Activated B cell treated with CpG ODN at 0.5 μM for 24 hours (primary cell): ENCODE measurements at regions not wholly inside any gene's neighbourhood (a gene's known extent, or its start where the extent isn't known, plus 50 kb on each side); places are given as distances from the start of the nearest gene placed in this dataset.

ENCODE experiments used
- ATAC-seq: fragments of 200-7000 bp; cut with Tn5 transposase; one replicate; pipeline ENCODE4 v1.10.0; 2021; ENCODE audit warnings: low read depth, mild to moderate bottlenecking, moderate library complexity
- CTCF ChIA-PET: fragments of 350-600 bp; sonication (Branson Sonifier 250); formaldehyde crosslinking; loops from one replicate; lab custom pipeline; 2021; ENCODE audit warnings: antibody characterized with exemption; lab: Charles Lee
- POLR2A ChIA-PET: fragments of 350-600 bp; sonication (Branson Sonifier 250); formaldehyde crosslinking; loops from one replicate; lab custom pipeline; 2021; ENCODE audit warnings: antibody characterized with exemption; lab: Charles Lee
- DNase-seq: peaks from one replicate; pipeline ENCODE4 v3.0.0; 2022
- H3K27ac Mint-ChIP-seq: one replicate; pipeline ENCODE4 v1.8.0; 2020; ENCODE audit warnings: mixed read lengths
- H3K27me3 Mint-ChIP-seq: one replicate; pipeline ENCODE4 v1.8.0; 2021; ENCODE audit warnings: mixed read lengths
- H3K36me3 Mint-ChIP-seq: one replicate; pipeline ENCODE4 v1.8.0; 2021; ENCODE audit warnings: low read depth, mixed read lengths
- H3K4me1 Mint-ChIP-seq: one replicate; pipeline ENCODE4 v1.8.0; 2021; ENCODE audit warnings: mixed read lengths
- H3K4me3 Mint-ChIP-seq: one replicate; pipeline ENCODE4 v1.8.0; 2020; ENCODE audit warnings: mild to moderate bottlenecking, mixed read lengths
- H3K9me3 Mint-ChIP-seq: one replicate; pipeline ENCODE4 v1.8.0; 2020; ENCODE audit warnings: mixed read lengths
- CTCF ChIP-seq: fragments of 200-600 bp; IDR thresholded peaks from one replicate; pipeline ENCODE4 v1.8.0; 2022; ENCODE audit warnings: antibody characterized with exemption, mild to moderate bottlenecking
- intact Hi-C: fragments of 100-400 bp; cut with micrococcal nuclease; formaldehyde crosslinking; loops from one replicate; pipeline ENCODE4 v1.15.1; 2024

GRCh38 chr2:105150231-105150630 lies 91.3 kb upstream of the GPR45 start:
- DNase-seq (no peak), ATAC-seq (no peak)
- Mint-ChIP-seq H3K4me1 (peaks cover under 1% of the 10 kb centered on the region), H3K36me3 (peaks cover 2% of the 10 kb centered on the region), H3K4me3 (no peak overlapping the region), H3K27ac (no peak overlapping the region), H3K27me3 (peaks cover 11% of the 10 kb centered on the region), H3K9me3 (no peaks in the 10 kb centered on the region)
- ChIA-PET POLR2A (no interaction called here), CTCF (no interaction called here)
- no peak for TF ChIP-seq CTCF
- intact Hi-C loops, result no loop called here

GRCh38 chr2:105154119-105154818 lies 87.3 kb upstream of the GPR45 start:
- no peaks in the 10 kb centered on the region for H3K4me1 Mint-ChIP-seq
- H3K4me3 Mint-ChIP-seq, result no peak overlapping the region
- peaks cover 20% of the 10 kb centered on the region for H3K9me3 Mint-ChIP-seq
- ATAC-seq (no peak), DNase-seq (no peak)
- intact Hi-C loops, result no loop called here
- no peak overlapping the region for H3K27ac Mint-ChIP-seq
- no peak for TF ChIP-seq CTCF
- POLR2A ChIA-PET, result no interaction called here
- CTCF ChIA-PET, result no interaction called here
- peaks cover 30% of the 10 kb centered on the region for H3K27me3 Mint-ChIP-seq
- peaks cover 3% of the 10 kb centered on the region for H3K36me3 Mint-ChIP-seq

- Mint-ChIP-seq H3K27ac (no peak overlapping the region), H3K27me3 (peaks cover 30% of the 10 kb centered on the region), H3K4me1 (no peaks in the 10 kb centered on the region), H3K4me3 (no peak overlapping the region), H3K9me3 (peaks cover 23% of the 10 kb centered on the region), H3K36me3 (peaks cover 3% of the 10 kb centered on the region)
- no peak for DNase-seq
- CTCF ChIA-PET, result no interaction called here
- TF ChIP-seq CTCF, result no peak
- intact Hi-C loops, result no loop called here
- no peak for ATAC-seq
- POLR2A ChIA-PET, result no interaction called here
Measured at GRCh38 chr2:105156166-105156565, 85.4 kb upstream of the GPR45 start.

- TF ChIP-seq CTCF, result no peak
- intact Hi-C loops, result no loop called here
- no peak for DNase-seq
Measured at GRCh38 chr2:105158002-105158401, 83.5 kb upstream of the GPR45 start.

GRCh38 chr2:105166688-105167087 lies 74.9 kb upstream of the GPR45 start:
- DNase-seq (no peak), ATAC-seq (no peak)
- H3K27ac Mint-ChIP-seq, result no peak overlapping the region
- POLR2A ChIA-PET, result no interaction called here
- H3K4me3 Mint-ChIP-seq, result no peak overlapping the region
- intact Hi-C loops, result no loop called here
- H3K27me3 Mint-ChIP-seq, result no peaks in the 10 kb centered on the region
- no peaks in the 10 kb centered on the region for H3K36me3 Mint-ChIP-seq
- TF ChIP-seq CTCF, result no peak
- no peaks in the 10 kb centered on the region for H3K4me1 Mint-ChIP-seq
- CTCF ChIA-PET, result interaction anchor here (1.5 kb wide), 1 partner anchor 9 kb away, joined by 3 read pairs; no protein-coding TSS in a partner anchor
- H3K9me3 Mint-ChIP-seq, result no peaks in the 10 kb centered on the region

More at GRCh38 chr2:105158002-105158401, 83.5 kb upstream of the GPR45 start:
- H3K27ac Mint-ChIP-seq, result no peak overlapping the region
- ATAC-seq, result no peak
- ChIA-PET POLR2A (no interaction called here), CTCF (no interaction called here)
- peaks cover 23% of the 10 kb centered on the region for H3K9me3 Mint-ChIP-seq
- H3K4me3 Mint-ChIP-seq, result no peak overlapping the region
- H3K4me1 Mint-ChIP-seq, result no peaks in the 10 kb centered on the region
- peaks cover 26% of the 10 kb centered on the region for H3K27me3 Mint-ChIP-seq
- H3K36me3 Mint-ChIP-seq, result peaks cover 3% of the 10 kb centered on the region
